ENCODE measurements at regions not wholly inside any gene's neighbourhood (a gene's known extent, or its start where the extent isn't known, plus 50 kb on each side); places are given as distances from the start of the nearest gene placed in this dataset.

DNA sequence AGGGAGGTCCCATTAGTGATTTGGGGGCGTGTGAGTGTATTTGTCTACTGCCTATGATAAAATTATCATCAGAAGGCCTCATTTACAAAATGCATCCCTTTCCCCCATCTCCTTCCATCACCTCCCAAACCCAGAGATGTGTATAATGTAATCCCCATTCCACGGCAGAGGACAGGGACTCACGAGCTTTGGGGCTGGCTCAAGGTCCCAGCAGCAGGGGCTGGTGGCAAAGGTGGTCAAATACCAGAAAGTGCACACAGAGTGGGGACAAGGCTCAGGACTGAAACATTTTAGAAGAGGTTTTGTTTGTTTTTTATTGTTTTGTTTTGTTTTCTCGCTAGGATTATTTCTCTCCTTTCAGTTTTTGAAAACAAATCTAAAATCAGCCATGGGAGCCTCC lies 68.5 kb upstream of the TOP1 start:
- Mint-ChIP-seq H3K27me3 (ENCODE audit: insufficient read depth, unreplicated experiment) (no peaks in the 10 kb centered on the region), H3K4me1 (ENCODE audit: insufficient read depth, unreplicated experiment) (peaks cover 12% of the 10 kb centered on the region)

GRCh38 chr20:40960521-40960956 lies 68.1 kb upstream of the TOP1 start:
- H3K9me3 Mint-ChIP-seq (ENCODE audit: unreplicated experiment), result no peaks in the 10 kb centered on the region
- CTCF ChIA-PET, result interaction anchor here (0.9 to 4.0 kb wide), 7 partner anchors 8 to 1848 kb away, joined by 3 to 52 read pairs (median 4); no protein-coding TSS in a partner anchor

More for the DNA sequence above, 68.5 kb upstream of the TOP1 start:
- Mint-ChIP-seq H3K36me3 (ENCODE audit: insufficient read depth, unreplicated experiment) (no peaks in the 10 kb centered on the region), H3K9me3 (ENCODE audit: unreplicated experiment) (no peaks in the 10 kb centered on the region), H3K27ac (ENCODE audit: low read depth, unreplicated experiment) (no peak overlapping the region), H3K4me3 (ENCODE audit: unreplicated experiment) (no peak overlapping the region)
- CTCF ChIA-PET, result interaction anchor here (0.6 to 3.9 kb wide), 8 partner anchors 8 to 1921 kb away, joined by 3 to 52 read pairs (median 4); no protein-coding TSS in a partner anchor
- BruUV-seq (replicated peaks), result no TSS peak
- POLR2A ChIA-PET, result no interaction called here
- no peak for DNase-seq (ENCODE audit: unreplicated experiment)
- TF ChIP-seq CTCF (IDR thresholded peaks at IDR 0.05; ENCODE audit: unreplicated experiment), result no peak
- intact Hi-C loops (cut with micrococcal nuclease), result loop anchor here (5.0 kb wide), 2 partner anchors 273 to 1693 kb away; partner anchors contain the start of gene MAFB

GRCh38 chr20:40961176-40961575 lies 67.4 kb upstream of the TOP1 start:
- Mint-ChIP-seq H3K27ac (ENCODE audit: low read depth, unreplicated experiment) (no peak overlapping the region), H3K4me3 (ENCODE audit: unreplicated experiment) (no peak overlapping the region), H3K36me3 (ENCODE audit: insufficient read depth, unreplicated experiment) (no peaks in the 10 kb centered on the region), H3K9me3 (ENCODE audit: unreplicated experiment) (no peaks in the 10 kb centered on the region), H3K4me1 (ENCODE audit: insufficient read depth, unreplicated experiment) (peaks cover 13% of the 10 kb centered on the region), H3K27me3 (ENCODE audit: insufficient read depth, unreplicated experiment) (no peaks in the 10 kb centered on the region)
- intact Hi-C loops (cut with micrococcal nuclease), result loop anchor here (5.0 kb wide), 2 partner anchors 274 to 1694 kb away; partner anchors contain the start of gene MAFB
- ChIA-PET CTCF (interaction anchor here (0.7 to 4.3 kb wide), 9 partner anchors 7 to 1912 kb away, joined by 3 to 52 read pairs (median 10); no protein-coding TSS in a partner anchor), POLR2A (no interaction called here)
- no TSS peak for BruUV-seq (replicated peaks)
- no peak for TF ChIP-seq CTCF (IDR thresholded peaks at IDR 0.05; ENCODE audit: unreplicated experiment)
- DNase-seq (ENCODE audit: unreplicated experiment), result no peak

More at GRCh38 chr20:40960521-40960956, 68.1 kb upstream of the TOP1 start:
- intact Hi-C loops (cut with micrococcal nuclease), result loop anchor here (5.0 kb wide), 2 partner anchors 273 to 1693 kb away; partner anchors contain the start of gene MAFB
- Mint-ChIP-seq H3K4me3 (ENCODE audit: unreplicated experiment) (no peak overlapping the region), H3K27me3 (ENCODE audit: insufficient read depth, unreplicated experiment) (no peaks in the 10 kb centered on the region), H3K36me3 (ENCODE audit: insufficient read depth, unreplicated experiment) (no peaks in the 10 kb centered on the region), H3K27ac (ENCODE audit: low read depth, unreplicated experiment) (no peak overlapping the region), H3K4me1 (ENCODE audit: insufficient read depth, unreplicated experiment) (peaks cover 12% of the 10 kb centered on the region)
- no peak for DNase-seq (ENCODE audit: unreplicated experiment)
- no peak for TF ChIP-seq CTCF (IDR thresholded peaks at IDR 0.05; ENCODE audit: unreplicated experiment)
- no TSS peak for BruUV-seq (replicated peaks)
- POLR2A ChIA-PET, result no interaction called here

DNA sequence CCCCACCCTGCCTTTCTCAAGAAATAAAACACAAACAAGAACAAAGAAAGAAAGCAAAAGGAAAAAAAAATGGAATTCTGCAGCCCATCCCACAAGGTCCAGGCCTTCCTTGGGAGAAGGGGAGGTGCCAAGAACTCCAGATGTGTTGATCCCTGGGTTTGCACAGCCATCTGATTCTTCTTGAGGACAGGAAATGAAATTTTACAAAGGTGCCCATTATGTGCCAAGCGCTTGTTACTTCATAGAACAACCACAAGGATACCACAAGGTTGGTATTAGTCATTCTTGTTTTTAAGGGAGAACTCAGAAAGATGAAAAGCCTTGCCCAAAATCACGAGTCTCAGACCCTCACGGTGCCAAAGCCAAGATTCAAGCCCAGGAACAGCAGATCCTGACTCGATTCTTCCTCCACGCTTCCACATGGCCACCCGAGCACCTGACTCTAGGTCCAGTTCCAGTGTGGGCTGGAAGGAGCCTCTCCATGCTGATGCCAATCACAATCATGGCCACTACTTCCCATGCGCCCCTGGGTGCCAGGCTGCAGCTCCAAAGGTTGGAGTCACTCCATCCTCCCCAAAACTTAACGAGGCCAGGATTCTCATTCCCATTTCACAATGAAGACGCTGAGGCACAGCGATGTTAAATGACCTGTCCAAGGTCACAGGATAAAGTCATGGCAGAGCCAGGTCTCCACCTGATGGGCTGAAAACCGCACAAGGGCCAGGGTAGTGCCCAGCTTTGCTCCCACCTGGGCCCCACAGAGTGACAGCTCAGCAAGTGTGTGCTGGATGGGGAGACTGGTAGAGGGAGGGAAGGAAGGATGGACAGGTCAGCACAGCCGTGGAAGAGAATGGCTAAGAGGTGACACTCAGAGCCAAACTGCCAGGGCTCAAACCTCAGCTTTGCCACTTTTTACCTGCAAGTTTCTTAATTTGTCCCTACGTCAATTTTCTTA lies 66.7 kb upstream of the TOP1 start:
- no peaks in the 10 kb centered on the region for H3K27me3 Mint-ChIP-seq (ENCODE audit: insufficient read depth, unreplicated experiment)
- ChIA-PET CTCF (interaction anchor here (0.6 to 9.2 kb wide), 65 partner anchors 9 to 1913 kb away, joined by 3 to 287 read pairs (median 4); partner anchors contain the start of gene MAFB), POLR2A (interaction anchor here (0.6 to 1.8 kb wide), 6 partner anchors 101 to 1912 kb away, joined by 3 to 9 read pairs (median 4); partner anchors contain the start of gene MAFB)
- H3K9me3 Mint-ChIP-seq (ENCODE audit: unreplicated experiment), result no peaks in the 10 kb centered on the region
- H3K4me1 Mint-ChIP-seq (ENCODE audit: insufficient read depth, unreplicated experiment), result peaks cover 20% of the 10 kb centered on the region
- intact Hi-C loops (cut with micrococcal nuclease), result loop anchor here (2.0 to 5.0 kb wide), 3 partner anchors 275 to 1849 kb away; partner anchors contain the start of gene MAFB
- no TSS peak for BruUV-seq (replicated peaks)
- TF ChIP-seq CTCF (IDR thresholded peaks at IDR 0.05; ENCODE audit: unreplicated experiment), result no peak
- no peak overlapping the region for H3K4me3 Mint-ChIP-seq (ENCODE audit: unreplicated experiment)
- H3K27ac Mint-ChIP-seq (ENCODE audit: low read depth, unreplicated experiment), result no peak overlapping the region
- peak; percentile 80 for DNase-seq (ENCODE audit: unreplicated experiment)
- no peaks in the 10 kb centered on the region for H3K36me3 Mint-ChIP-seq (ENCODE audit: insufficient read depth, unreplicated experiment)
